ENCODE measurements at regions not wholly inside any gene's neighbourhood (a gene's known extent, or its start where the extent isn't known, plus 50 kb on each side); places are given as distances from the start of the nearest gene placed in this dataset.

- H3K4me2 ChIP-seq: no peak overlapping the region
- ChIA-PET CTCF (no interaction called here), POLR2A (no interaction called here)
- no peak overlapping the region for H3K27ac ChIP-seq
- no peak overlapping the region for H3K4me3 ChIP-seq
- ATAC-seq: no peak
- DNase-seq (ENCODE audit: low read depth in 1 of 2, low spot score in 1 of 2): no peak
- H3K4me1 ChIP-seq: no peaks in the 10 kb centered on the region
- no peaks in the 10 kb centered on the region for H3K9me3 ChIP-seq
- 89% methylated on average over 2 of the region's 2 CpGs for WGBS (ENCODE audit: missing lambda C conversion rate)
- TF ChIP-seq GATA3 (IDR thresholded peaks at IDR 0.05; ENCODE audit: borderline replicate concordance) (no peak), CEBPB (IDR thresholded peaks at IDR 0.05) (no peak), EHMT2 (IDR thresholded peaks at IDR 0.05; ENCODE audit: low read depth) (no peak), TFCP2L1 (CRISPR knock-in tag; IDR thresholded peaks at IDR 0.05) (no peak), RCOR1 (IDR thresholded peaks at IDR 0.05; ENCODE audit: low read depth, low read length) (no peak), ZFP36 (IDR thresholded peaks at IDR 0.05; ENCODE audit: borderline replicate concordance, partially characterized antibody) (no peak)
- peak; percentile 89 for FAIRE-seq
These were observed 54.6 kb upstream of the HCCS start for GRCh38 chrX:11056322-11057176.

GRCh38 chrX:11059933-11060332 is 51.2 kb upstream of the HCCS start:
- no peak overlapping the region for H3K4me3 ChIP-seq
- ChIA-PET POLR2A (no interaction called here), CTCF (interaction anchor here (1.0 kb wide), 1 partner anchor 36 kb away, joined by 3 read pairs; no protein-coding TSS in a partner anchor)
- ATAC-seq (no peak), FAIRE-seq (no peak), DNase-seq (ENCODE audit: low read depth in 1 of 2, low spot score in 1 of 2) (no peak)
- H3K9me3 ChIP-seq: no peaks in the 10 kb centered on the region
- no peak overlapping the region for H3K27ac ChIP-seq
- TF ChIP-seq E2F6 (IDR thresholded peaks at IDR 0.05; ENCODE audit: borderline replicate concordance, low read depth): no peak
- no peak for TF ChIP-seq HMGXB4 (CRISPR knock-in tag; IDR thresholded peaks at IDR 0.05; ENCODE audit: borderline replicate concordance)
- TF ChIP-seq GATA3 (IDR thresholded peaks at IDR 0.05; ENCODE audit: borderline replicate concordance): no peak
- no peak for TF ChIP-seq BCL3 (IDR thresholded peaks at IDR 0.05)
- no peak for TF ChIP-seq JUNB (IDR thresholded peaks at IDR 0.05)
- no peak for TF ChIP-seq JUN (IDR thresholded peaks at IDR 0.05)
- no peak for TF ChIP-seq FOXS1 (CRISPR knock-in tag; IDR thresholded peaks at IDR 0.05)
- TF ChIP-seq ELK1 (IDR thresholded peaks at IDR 0.05; ENCODE audit: low read depth, low read length): no peak
- H3K4me2 ChIP-seq: no peak overlapping the region
- WGBS (ENCODE audit: missing lambda C conversion rate): 61% methylated on average over 2 of the region's 2 CpGs
- H3K4me1 ChIP-seq: no peaks in the 10 kb centered on the region
